ENCODE measurements at regions not wholly inside any gene's neighbourhood (a gene's known extent, or its start where the extent isn't known, plus 50 kb on each side); places are given as distances from the start of the nearest gene placed in this dataset.

DNA sequence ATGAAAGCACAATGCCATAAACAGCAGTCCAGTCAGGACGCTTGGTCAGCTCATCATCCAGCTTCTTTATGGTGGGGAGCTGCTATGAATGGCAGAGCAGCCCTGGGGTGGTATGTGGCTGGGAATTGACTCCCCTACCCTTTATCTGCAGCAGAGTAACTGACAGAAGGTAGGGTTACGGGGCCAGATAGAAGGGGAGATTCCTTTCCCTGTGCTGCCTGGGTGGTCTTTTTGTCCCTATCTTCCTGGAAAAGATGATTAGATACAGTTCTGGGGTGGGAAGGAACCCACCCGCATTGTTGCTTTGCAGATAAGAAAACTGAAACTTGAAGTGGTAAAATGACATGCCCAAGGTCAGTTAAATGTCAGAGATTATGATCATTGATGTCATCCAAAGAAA, 405.5 kb downstream of the ARHGEF28 start:
- no peak for FAIRE-seq
- Histone ChIP-seq H3K36me3 (ENCODE audit: control insufficient read depth in 2 of 3, insufficient read depth in 3 of 3, low read length in 3 of 3) (no peaks in the 10 kb centered on the region), H3K9ac (ENCODE audit: low read length in 3 of 3) (no peak overlapping the region), H3K4me3 (ENCODE audit: low read length in 3 of 3) (no peak overlapping the region), H3K27me3 (ENCODE audit: control insufficient read depth, insufficient read depth, low read length) (no peaks in the 10 kb centered on the region), H3K9me3 (ENCODE audit: control insufficient read depth in 2 of 3, insufficient read depth in 1 of 3, low read length in 3 of 3) (no peaks in the 10 kb centered on the region), H3K27ac (ENCODE audit: low read depth in 2 of 2, low read length in 2 of 2) (no peak overlapping the region), H3K4me1 (ENCODE audit: control insufficient read depth in 2 of 3, insufficient read depth in 2 of 3, low read depth in 1 of 3, low read length in 3 of 3) (peaks cover 0 to 2% (median 0%) of the 10 kb centered on the region in 3 donors)
- TF ChIP-seq, protein P1, sequence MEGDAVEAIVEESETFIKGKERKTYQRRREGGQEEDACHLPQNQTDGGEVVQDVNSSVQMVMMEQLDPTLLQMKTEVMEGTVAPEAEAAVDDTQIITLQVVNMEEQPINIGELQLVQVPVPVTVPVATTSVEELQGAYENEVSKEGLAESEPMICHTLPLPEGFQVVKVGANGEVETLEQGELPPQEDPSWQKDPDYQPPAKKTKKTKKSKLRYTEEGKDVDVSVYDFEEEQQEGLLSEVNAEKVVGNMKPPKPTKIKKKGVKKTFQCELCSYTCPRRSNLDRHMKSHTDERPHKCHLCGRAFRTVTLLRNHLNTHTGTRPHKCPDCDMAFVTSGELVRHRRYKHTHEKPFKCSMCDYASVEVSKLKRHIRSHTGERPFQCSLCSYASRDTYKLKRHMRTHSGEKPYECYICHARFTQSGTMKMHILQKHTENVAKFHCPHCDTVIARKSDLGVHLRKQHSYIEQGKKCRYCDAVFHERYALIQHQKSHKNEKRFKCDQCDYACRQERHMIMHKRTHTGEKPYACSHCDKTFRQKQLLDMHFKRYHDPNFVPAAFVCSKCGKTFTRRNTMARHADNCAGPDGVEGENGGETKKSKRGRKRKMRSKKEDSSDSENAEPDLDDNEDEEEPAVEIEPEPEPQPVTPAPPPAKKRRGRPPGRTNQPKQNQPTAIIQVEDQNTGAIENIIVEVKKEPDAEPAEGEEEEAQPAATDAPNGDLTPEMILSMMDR (IDR thresholded peaks at IDR 0.05; ENCODE audit: borderline replicate concordance, extremely low read depth, insufficient read depth), result no peak
- no peak for DNase-seq
- intact Hi-C loops (cut with DNase I), result loop anchor here (10.0 kb wide), 1 partner anchor 613 kb away; the partner anchor contains the start of gene ENC1

DNA sequence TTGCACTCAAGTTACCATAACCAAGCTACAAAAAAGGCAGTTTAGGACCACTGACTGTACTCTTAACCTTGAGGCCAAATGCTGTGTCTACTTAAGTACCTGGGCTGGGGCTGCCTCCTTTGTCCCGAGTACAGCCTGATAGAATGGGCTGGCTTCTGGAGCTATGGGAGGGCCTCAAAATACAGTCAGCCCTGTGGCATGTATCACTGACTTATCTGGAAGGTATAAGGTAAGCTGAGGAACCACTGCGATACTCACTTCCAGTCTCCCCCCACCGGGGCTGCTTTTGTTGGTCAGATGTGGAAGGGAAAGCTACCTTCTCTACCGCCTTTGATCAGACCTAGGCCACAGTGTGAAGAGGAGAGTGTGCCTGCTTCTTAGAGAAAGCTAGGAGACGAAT, 404.8 kb downstream of the ARHGEF28 start:
- intact Hi-C loops (cut with DNase I), result loop anchor here (10.0 kb wide), 1 partner anchor 614 kb away; the partner anchor contains the start of gene ENC1
- TF ChIP-seq, protein P1 (IDR thresholded peaks at IDR 0.05; ENCODE audit: borderline replicate concordance, extremely low read depth, insufficient read depth), result no peak
- no peaks in the 10 kb centered on the region for H3K27me3 ChIP-seq (ENCODE audit: control insufficient read depth, insufficient read depth, low read length)
- no peak overlapping the region for H3K9ac ChIP-seq (ENCODE audit: low read length in 3 of 3)
- DNase-seq, result no peak
- FAIRE-seq, result no peak
- peaks cover 0 to 2% (median 0%) of the 10 kb centered on the region in 3 donors for H3K4me1 ChIP-seq (ENCODE audit: control insufficient read depth in 2 of 3, insufficient read depth in 2 of 3, low read depth in 1 of 3, low read length in 3 of 3)
- H3K27ac ChIP-seq (ENCODE audit: low read depth in 2 of 2, low read length in 2 of 2), result no peak overlapping the region
- no peaks in the 10 kb centered on the region for H3K36me3 ChIP-seq (ENCODE audit: control insufficient read depth in 2 of 3, insufficient read depth in 3 of 3, low read length in 3 of 3)
- H3K4me3 ChIP-seq (ENCODE audit: low read length in 3 of 3), result no peak overlapping the region
- no peaks in the 10 kb centered on the region for H3K9me3 ChIP-seq (ENCODE audit: control insufficient read depth in 2 of 3, insufficient read depth in 1 of 3, low read length in 3 of 3)

- no peak for FAIRE-seq
- TF ChIP-seq, protein P1 (IDR thresholded peaks at IDR 0.05; ENCODE audit: borderline replicate concordance, extremely low read depth, insufficient read depth), result no peak
- H3K27me3 ChIP-seq (ENCODE audit: control insufficient read depth, insufficient read depth, low read length), result no peaks in the 10 kb centered on the region
- H3K9ac ChIP-seq (ENCODE audit: low read length in 3 of 3), result no peak overlapping the region
- H3K27ac ChIP-seq (ENCODE audit: low read depth in 2 of 2, low read length in 2 of 2), result no peak overlapping the region
- no peaks in the 10 kb centered on the region for H3K4me1 ChIP-seq (ENCODE audit: control insufficient read depth in 2 of 3, insufficient read depth in 2 of 3, low read depth in 1 of 3, low read length in 3 of 3)
- no peaks in the 10 kb centered on the region for H3K9me3 ChIP-seq (ENCODE audit: control insufficient read depth in 2 of 3, insufficient read depth in 1 of 3, low read length in 3 of 3)
- no peak overlapping the region for H3K4me3 ChIP-seq (ENCODE audit: low read length in 3 of 3)
- no peak for DNase-seq
- H3K36me3 ChIP-seq (ENCODE audit: control insufficient read depth in 2 of 3, insufficient read depth in 3 of 3, low read length in 3 of 3), result no peaks in the 10 kb centered on the region
- intact Hi-C loops (cut with DNase I), result loop anchor here (10.0 kb wide), 1 partner anchor 614 kb away; the partner anchor contains the start of gene ENC1
These were observed 404.4 kb downstream of the ARHGEF28 start for GRCh38 chr5:74030371-74030770.

DNA sequence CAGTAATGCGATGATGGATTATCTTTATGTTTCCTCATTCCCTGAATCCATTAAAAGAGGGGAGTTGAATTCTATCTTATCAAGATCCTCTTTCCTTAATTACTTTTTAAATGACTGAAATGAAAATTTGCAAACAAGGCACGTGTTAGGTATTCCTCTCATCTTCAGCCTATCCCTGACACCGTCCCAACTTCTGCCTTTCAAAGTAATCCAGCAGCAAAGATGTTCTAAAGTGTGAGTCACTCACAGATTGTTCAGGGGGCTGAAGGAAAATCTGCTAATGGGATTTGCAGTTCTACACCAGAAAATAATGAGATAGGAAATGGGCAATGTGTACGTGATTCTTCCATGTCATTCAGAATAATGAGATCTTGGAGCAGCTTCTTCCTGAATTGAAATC, 403.0 kb downstream of the ARHGEF28 start:
- DNase-seq (no peak), FAIRE-seq (no peak)
- Histone ChIP-seq H3K4me3 (ENCODE audit: low read length in 3 of 3) (no peak overlapping the region), H3K4me1 (ENCODE audit: control insufficient read depth in 2 of 3, insufficient read depth in 2 of 3, low read depth in 1 of 3, low read length in 3 of 3) (no peaks in the 10 kb centered on the region), H3K27ac (ENCODE audit: low read depth in 2 of 2, low read length in 2 of 2) (no peak overlapping the region), H3K9ac (ENCODE audit: low read length in 3 of 3) (no peak overlapping the region), H3K9me3 (ENCODE audit: control insufficient read depth in 2 of 3, insufficient read depth in 1 of 3, low read length in 3 of 3) (no peaks in the 10 kb centered on the region), H3K27me3 (ENCODE audit: control insufficient read depth, insufficient read depth, low read length) (no peaks in the 10 kb centered on the region), H3K36me3 (ENCODE audit: control insufficient read depth in 2 of 3, insufficient read depth in 3 of 3, low read length in 3 of 3) (no peaks in the 10 kb centered on the region)
- TF ChIP-seq, protein P1 (IDR thresholded peaks at IDR 0.05; ENCODE audit: borderline replicate concordance, extremely low read depth, insufficient read depth), result no peak
- intact Hi-C loops (cut with DNase I), result no loop called here

Data from kidney (tissue), 13 donors.